Skin epidermis (tissue), 12 donors: ENCODE measurements at regions not wholly inside any gene's neighbourhood (a gene's known extent, or its start where the extent isn't known, plus 50 kb on each side); places are given as distances from the start of the nearest gene placed in this dataset.

Source experiments
- H3K27ac ChIP-seq, 21 experiments: fragments of 200-600 bp; sonication (generic) in 11 of 21; one replicate each; pipeline ENCODE4 v1.5.0; 2020; ENCODE audit warnings: mild to moderate bottlenecking in 3 of 21, inconsistent platforms in 2 of 21, moderate library complexity in 2 of 21
- H3K4me3 ChIP-seq, 7 experiments: fragments of 200-600 bp; sonication (generic) in 2 of 7; one replicate each; pipeline ENCODE4 v1.5.0; 2020; ENCODE audit warnings: inconsistent platforms in 2 of 7, mild to moderate bottlenecking in 2 of 7, moderate library complexity in 1 of 7

DNA sequence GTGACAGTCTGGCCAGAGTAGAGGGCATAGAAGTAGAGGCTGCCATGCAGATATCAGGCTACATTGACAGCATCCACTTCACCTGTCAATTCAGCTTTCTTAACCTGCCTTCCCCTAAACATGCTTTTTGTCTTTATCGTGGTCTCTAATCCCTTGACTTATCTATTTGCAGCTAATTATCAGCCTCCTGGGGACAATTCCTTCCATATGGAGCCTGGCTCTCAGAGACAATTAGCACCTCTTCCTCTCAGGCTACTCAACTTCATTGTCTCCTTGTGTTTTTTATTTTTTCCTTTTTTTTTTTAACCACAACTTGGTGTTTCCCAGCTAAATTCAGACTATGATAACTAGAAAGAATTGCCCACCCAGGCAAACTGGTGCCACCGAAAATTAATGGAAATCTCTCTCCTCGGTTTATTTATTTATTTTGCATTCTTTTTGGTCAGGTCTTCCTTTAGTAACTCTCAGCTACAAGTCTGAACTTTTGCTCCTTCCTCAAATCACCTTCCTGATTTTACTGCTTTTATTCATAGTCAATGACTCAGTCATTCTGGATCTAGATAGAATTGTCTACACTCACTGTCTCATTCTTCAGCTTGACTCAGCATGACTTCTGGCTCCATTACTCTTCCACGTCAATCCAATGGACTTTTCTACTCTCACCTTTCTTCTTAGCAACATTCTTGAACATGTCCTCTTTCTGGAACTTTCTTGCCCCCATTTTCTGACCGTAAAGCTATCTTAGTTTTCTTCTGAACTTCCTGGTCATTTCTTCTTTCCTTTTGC, 63.0 kb upstream of the BASP1 start:
- no peak overlapping the region for H3K27ac ChIP-seq
- no peak overlapping the region for H3K4me3 ChIP-seq

- Histone ChIP-seq H3K4me3 (no peak overlapping the region), H3K27ac (no peak overlapping the region)
These were observed 61.0 kb upstream of the BASP1 start for GRCh38 chr5:17156463-17156862.

- no peak overlapping the region for H3K27ac ChIP-seq
- H3K4me3 ChIP-seq, result no peak overlapping the region
These were observed 60.1 kb upstream of the BASP1 start for GRCh38 chr5:17157294-17157693.

GRCh38 chr5:17157916-17158529, 59.4 kb upstream of the BASP1 start:
- no peak overlapping the region for H3K27ac ChIP-seq
- H3K4me3 ChIP-seq, result no peak overlapping the region

DNA sequence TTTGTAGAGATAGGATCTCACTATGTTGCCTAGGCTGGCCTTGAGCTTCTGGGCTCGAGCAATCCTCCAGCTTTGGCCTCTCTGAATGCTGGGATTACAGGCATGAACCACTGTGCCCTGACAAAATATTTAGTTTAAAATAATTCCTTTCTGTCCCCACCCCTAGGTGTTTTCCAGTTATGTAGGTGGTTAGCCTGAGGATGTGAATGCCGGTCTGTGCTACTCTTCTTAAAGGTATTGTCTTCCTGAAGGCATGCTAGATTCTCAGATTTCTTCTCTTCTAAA, 56.7 kb upstream of the BASP1 start:
- H3K27ac ChIP-seq, result no peak overlapping the region
- H3K4me3 ChIP-seq, result no peak overlapping the region

- Histone ChIP-seq H3K4me3 (no peak overlapping the region), H3K27ac (no peak overlapping the region)
These were observed 55.8 kb upstream of the BASP1 start for GRCh38 chr5:17161662-17162061.

DNA sequence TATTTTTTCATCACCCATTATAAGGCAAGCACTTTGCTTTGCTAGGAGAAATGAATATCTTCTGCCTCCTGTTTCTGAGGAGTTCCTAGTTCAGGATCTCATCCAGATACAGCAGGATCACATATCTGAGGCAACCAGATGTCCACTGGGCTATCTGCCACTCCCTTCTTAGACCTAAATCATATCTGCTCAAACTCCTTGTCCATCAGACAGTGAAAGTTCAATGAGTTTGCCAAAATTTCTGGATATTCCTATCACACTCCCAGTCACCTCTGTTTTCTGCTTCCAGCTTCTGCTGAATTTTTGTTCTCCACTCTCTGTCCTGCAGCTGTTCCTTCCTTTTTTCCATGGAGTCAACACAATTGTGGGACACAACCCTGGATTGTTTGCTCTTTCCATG, 54.2 kb upstream of the BASP1 start:
- Histone ChIP-seq H3K4me3 (no peak overlapping the region), H3K27ac (no peak overlapping the region)

DNA sequence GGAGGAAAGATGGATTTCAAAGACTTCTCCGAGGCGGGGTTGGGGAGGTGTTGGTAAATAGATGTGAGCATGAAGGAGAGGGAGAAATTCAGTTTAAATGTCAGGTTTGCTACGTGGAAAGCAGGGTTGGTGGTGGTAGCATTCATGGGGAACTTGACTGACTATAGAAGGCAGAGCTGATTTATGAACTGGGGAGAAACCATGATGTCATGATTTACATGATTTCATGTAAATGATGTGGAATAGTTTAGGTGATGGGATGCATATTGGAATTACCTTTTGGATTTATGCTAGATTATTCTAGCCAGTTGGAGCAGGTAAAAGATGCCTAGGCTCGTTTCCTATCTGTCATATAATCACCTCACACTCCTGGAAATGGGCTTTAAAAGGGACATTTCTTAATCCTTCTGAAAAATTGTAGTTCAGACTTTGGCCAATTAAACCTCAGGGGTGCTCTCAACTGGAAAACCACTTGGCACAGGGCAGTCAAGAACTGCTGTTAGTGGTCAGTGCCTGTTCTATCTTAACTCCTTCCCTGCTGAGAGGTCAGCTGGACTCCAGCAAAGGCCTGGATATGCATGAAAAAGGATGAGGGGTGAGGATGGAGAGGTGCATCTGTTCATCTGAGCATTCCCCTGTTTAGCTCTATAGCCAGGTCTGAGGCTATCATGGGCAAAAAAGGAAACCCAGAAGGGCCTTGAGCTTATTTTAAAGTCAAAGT, 50.1 kb upstream of the BASP1 start:
- Histone ChIP-seq H3K27ac (no peak overlapping the region), H3K4me3 (no peak overlapping the region)
